HEK293 (cell line): ENCODE measurements at regions not wholly inside any gene's neighbourhood (a gene's known extent, or its start where the extent isn't known, plus 50 kb on each side); places are given as distances from the start of the nearest gene placed in this dataset.

Experiments used
- BCL11A ChIP-seq: fragments of 450-650 bp; formaldehyde crosslinking; IDR thresholded peaks from 2 replicates; pipeline ENCODE4 v1.5.1; 2016; ENCODE audit warnings: low read depth, missing biosample characterization, missing genetic modification characterization
- KLF17 ChIP-seq: fragments of 450-650 bp; formaldehyde crosslinking; IDR thresholded peaks from 2 replicates; pipeline ENCODE4 v1.5.1; 2016; ENCODE audit warnings: missing biosample characterization, missing genetic modification characterization
- SP2 ChIP-seq: fragments of 450-650 bp; formaldehyde crosslinking; IDR thresholded peaks from 2 replicates; pipeline ENCODE4 v1.5.1; 2016; ENCODE audit warnings: missing biosample characterization, missing genetic modification characterization
- TRIM28 ChIP-seq: IDR thresholded peaks from 2 replicates; pipeline ENCODE4 v1.6.1; 2011; ENCODE audit warnings: low read length, control low read depth, borderline replicate concordance
- ZFP37 ChIP-seq: fragments of 450-650 bp; formaldehyde crosslinking; IDR thresholded peaks from 2 replicates; pipeline ENCODE4 v1.5.1; 2016; ENCODE audit warnings: missing biosample characterization, missing genetic modification characterization
- ZNF416 ChIP-seq: fragments of 450-650 bp; formaldehyde crosslinking; IDR thresholded peaks from 2 replicates; pipeline ENCODE4 v1.5.1; 2016; ENCODE audit warnings: missing biosample characterization, missing genetic modification characterization
- ZNF585B ChIP-seq: fragments of 450-650 bp; formaldehyde crosslinking; IDR thresholded peaks from 2 replicates; pipeline ENCODE4 v1.5.1; 2016; ENCODE audit warnings: missing biosample characterization, missing genetic modification characterization
- ZNF629 ChIP-seq: fragments of 450-650 bp; formaldehyde crosslinking; IDR thresholded peaks from 2 replicates; pipeline ENCODE4 v1.5.1; 2017; ENCODE audit warnings: missing biosample characterization, missing genetic modification characterization
- ZNF664 ChIP-seq: fragments of 450-650 bp; formaldehyde crosslinking; IDR thresholded peaks from 2 replicates; pipeline ENCODE4 v1.5.1; 2016; ENCODE audit warnings: missing biosample characterization, missing genetic modification characterization
- ZNF830 ChIP-seq: fragments of 450-650 bp; IDR thresholded peaks from 2 replicates; pipeline ENCODE4 v1.5.0; 2018; ENCODE audit warnings: missing biosample characterization, missing genetic modification characterization, low read depth, mild to moderate bottlenecking, moderate library complexity
- TF ChIP-seq, protein P1 (sequence below): fragments of 450-650 bp; IDR thresholded peaks from 2 replicates; pipeline ENCODE4 v1.5.1; 2018; ENCODE audit warnings: missing biosample characterization, missing genetic modification characterization
- TF ChIP-seq, protein P2 (sequence below): fragments of 450-650 bp; formaldehyde crosslinking; IDR thresholded peaks from 2 replicates; pipeline ENCODE4 v1.5.1; 2016; ENCODE audit warnings: missing biosample characterization, missing genetic modification characterization

GRCh38 chr1:30618335-30618747 is 105.0 kb downstream of the MATN1 start:
- TF ChIP-seq, protein P1, sequence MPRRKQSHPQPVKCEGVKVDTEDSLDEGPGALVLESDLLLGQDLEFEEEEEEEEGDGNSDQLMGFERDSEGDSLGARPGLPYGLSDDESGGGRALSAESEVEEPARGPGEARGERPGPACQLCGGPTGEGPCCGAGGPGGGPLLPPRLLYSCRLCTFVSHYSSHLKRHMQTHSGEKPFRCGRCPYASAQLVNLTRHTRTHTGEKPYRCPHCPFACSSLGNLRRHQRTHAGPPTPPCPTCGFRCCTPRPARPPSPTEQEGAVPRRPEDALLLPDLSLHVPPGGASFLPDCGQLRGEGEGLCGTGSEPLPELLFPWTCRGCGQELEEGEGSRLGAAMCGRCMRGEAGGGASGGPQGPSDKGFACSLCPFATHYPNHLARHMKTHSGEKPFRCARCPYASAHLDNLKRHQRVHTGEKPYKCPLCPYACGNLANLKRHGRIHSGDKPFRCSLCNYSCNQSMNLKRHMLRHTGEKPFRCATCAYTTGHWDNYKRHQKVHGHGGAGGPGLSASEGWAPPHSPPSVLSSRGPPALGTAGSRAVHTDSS (tag by site-specific recombination) = no peak
- TF ChIP-seq, protein P2, sequence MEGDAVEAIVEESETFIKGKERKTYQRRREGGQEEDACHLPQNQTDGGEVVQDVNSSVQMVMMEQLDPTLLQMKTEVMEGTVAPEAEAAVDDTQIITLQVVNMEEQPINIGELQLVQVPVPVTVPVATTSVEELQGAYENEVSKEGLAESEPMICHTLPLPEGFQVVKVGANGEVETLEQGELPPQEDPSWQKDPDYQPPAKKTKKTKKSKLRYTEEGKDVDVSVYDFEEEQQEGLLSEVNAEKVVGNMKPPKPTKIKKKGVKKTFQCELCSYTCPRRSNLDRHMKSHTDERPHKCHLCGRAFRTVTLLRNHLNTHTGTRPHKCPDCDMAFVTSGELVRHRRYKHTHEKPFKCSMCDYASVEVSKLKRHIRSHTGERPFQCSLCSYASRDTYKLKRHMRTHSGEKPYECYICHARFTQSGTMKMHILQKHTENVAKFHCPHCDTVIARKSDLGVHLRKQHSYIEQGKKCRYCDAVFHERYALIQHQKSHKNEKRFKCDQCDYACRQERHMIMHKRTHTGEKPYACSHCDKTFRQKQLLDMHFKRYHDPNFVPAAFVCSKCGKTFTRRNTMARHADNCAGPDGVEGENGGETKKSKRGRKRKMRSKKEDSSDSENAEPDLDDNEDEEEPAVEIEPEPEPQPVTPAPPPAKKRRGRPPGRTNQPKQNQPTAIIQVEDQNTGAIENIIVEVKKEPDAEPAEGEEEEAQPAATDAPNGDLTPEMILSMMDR = no peak
- no peak for TF ChIP-seq ZFP37 (tag by site-specific recombination)
- no peak for TF ChIP-seq ZNF629 (tag by site-specific recombination)
- no peak for TF ChIP-seq ZNF664
- TF ChIP-seq ZNF585B = no peak
- TF ChIP-seq ZNF830 (tag by site-specific recombination) = no peak
- no peak for TF ChIP-seq SP2 (tag by site-specific recombination)
- no peak for TF ChIP-seq BCL11A (tag by site-specific recombination)
- TF ChIP-seq KLF17 (tag by site-specific recombination) = no peak
- no peak for TF ChIP-seq TRIM28
- no peak for TF ChIP-seq ZNF416
